Endothelial cell of umbilical vein (primary cell): ENCODE measurements at regions not wholly inside any gene's neighbourhood (a gene's known extent, or its start where the extent isn't known, plus 50 kb on each side); places are given as distances from the start of the nearest gene placed in this dataset.

ENCODE experiments used
- BruUV-seq: library from RNA; stranded (reverse); fragments of 400-500 nt; replicated peaks from 2 replicates; lab custom pipeline; 2021; lab: Mats Ljungman, UMichigan
- CTCF ChIA-PET: fragments of 300-600, 350-600 bp; sonication (Branson Sonifier 250); formaldehyde crosslinking; loops from one replicate; lab custom pipeline; 2021; ENCODE audit warnings: antibody characterized with exemption, inconsistent platforms; lab: Charles Lee
- POLR2A ChIA-PET: fragments of 300-600, 350-600 bp; sonication (Branson Sonifier 250); formaldehyde crosslinking; loops from one replicate; lab custom pipeline; 2021; ENCODE audit warnings: antibody characterized with exemption, inconsistent platforms; lab: Charles Lee
- DNase-seq: peaks from one replicate; pipeline ENCODE4 v3.0.0-alpha.2; 2011; ENCODE audit warnings: low read depth, low spot score
- FAIRE-seq: peaks from 2 replicates; lab custom pipeline; 2011; peaks lifted over from hg19 to GRCh38; lab: Jason Lieb, UNC
- H2AFZ ChIP-seq: 2 replicates; pipeline ENCODE4 v1.6.0; 2012; ENCODE audit warnings: low read depth, low read length, control low read depth, inconsistent platforms
- H3K27ac ChIP-seq: 2 replicates; pipeline ENCODE4 v1.5.1; 2011; ENCODE audit warnings: low read depth, mild to moderate bottlenecking, control low read depth, low read length, moderate library complexity; ENCODE audit not compliant: insufficient read depth
- H3K27me3 ChIP-seq, 2 experiments: 2 replicates each; pipeline versions ENCODE4 v1.6.0 to v1.6.1; 2011; ENCODE audit warnings: low read length in 2 of 2, mixed read lengths in 1 of 2; ENCODE audit not compliant: control insufficient read depth in 2 of 2, insufficient read depth in 2 of 2
- H3K36me3 ChIP-seq, 2 experiments: 2 replicates in 1 of 2; 3 replicates in 1 of 2; pipeline ENCODE4 v1.5.1; 2011; ENCODE audit warnings: low read length in 2 of 2, mild to moderate bottlenecking in 1 of 2, moderate library complexity in 1 of 2; ENCODE audit not compliant: control insufficient read depth in 2 of 2, insufficient read depth in 2 of 2; ENCODE audit errors: extremely low read depth in 1 of 2
- H3K4me1 ChIP-seq: 3 replicates; pipeline ENCODE4 v1.5.1; 2011; ENCODE audit warnings: mild to moderate bottlenecking, low read length; ENCODE audit not compliant: control insufficient read depth, insufficient read depth; ENCODE audit errors: extremely low read depth
- H3K4me2 ChIP-seq: 2 replicates; pipeline ENCODE4 v1.6.1; 2011; ENCODE audit warnings: low read length, control low read depth, mixed read lengths; ENCODE audit not compliant: insufficient read depth
- H3K4me3 ChIP-seq, 3 experiments: fragments of 200-600 bp in 1 of 3; sonication (generic), shearing (Covaris generic) in 1 of 3; replicated peaks in 1 of 3; 2 replicates each; pipeline ENCODE4 v1.5.1; 2011 to 2016; ENCODE audit warnings: control low read depth in 3 of 3, low read length in 3 of 3, mild to moderate bottlenecking in 2 of 3, inconsistent platforms in 1 of 3, low read depth in 1 of 3, moderate library complexity in 1 of 3; ENCODE audit not compliant: insufficient read depth in 1 of 3
- H3K79me2 ChIP-seq: 2 replicates; pipeline ENCODE4 v1.6.0; 2012; ENCODE audit warnings: low read length, inconsistent platforms; ENCODE audit not compliant: control insufficient read depth, insufficient read depth
- H3K9ac ChIP-seq: replicated peaks from 2 replicates; pipeline ENCODE3; 2011; ENCODE audit warnings: low read length, control low read depth; ENCODE audit not compliant: insufficient read depth; ENCODE audit errors: extremely low read depth
- H3K9me1 ChIP-seq: replicated peaks from 3 replicates; pipeline ENCODE4 v1.6.0; 2011; ENCODE audit warnings: mild to moderate bottlenecking, low read length; ENCODE audit not compliant: control insufficient read depth, insufficient read depth; ENCODE audit errors: extremely low read depth
- H3K9me3 ChIP-seq: replicated peaks from 2 replicates; pipeline ENCODE4 v1.5.1; 2012; ENCODE audit warnings: low read length, inconsistent platforms; ENCODE audit not compliant: control insufficient read depth, insufficient read depth
- H4K20me1 ChIP-seq: replicated peaks from 2 replicates; pipeline ENCODE3; 2011; ENCODE audit warnings: mild to moderate bottlenecking, low read length; ENCODE audit not compliant: control insufficient read depth, insufficient read depth; ENCODE audit errors: extremely low read depth
- FOS ChIP-seq: IDR thresholded peaks from 2 replicates; pipeline ENCODE4 v1.6.1; 2011; ENCODE audit warnings: mild to moderate bottlenecking, low read length, moderate library complexity, borderline replicate concordance; ENCODE audit not compliant: insufficient read depth
- GATA2 ChIP-seq: IDR thresholded peaks from 2 replicates; pipeline ENCODE4 v1.7.0; 2011; ENCODE audit warnings: low read depth, mild to moderate bottlenecking, moderate library complexity, mixed read lengths, low read length; ENCODE audit not compliant: insufficient read length, insufficient read depth
- MYC ChIP-seq: IDR thresholded peaks from one replicate; pipeline ENCODE4 v1.6.1; 2011; ENCODE audit warnings: mild to moderate bottlenecking, low read depth, low read length
- POLR2A ChIP-seq: IDR thresholded peaks from 2 replicates; pipeline ENCODE4 v1.6.1; 2012; ENCODE audit warnings: low read depth, mild to moderate bottlenecking, control low read depth, low read length
- dilution Hi-C: fragments of 300-500 bp; cut with MboI; formaldehyde crosslinking; loops from one replicate; pipeline ENCODE4 v1.15.0; 2019; ENCODE audit warnings: low sequenced_read_pairs; ENCODE audit not compliant: extremely low pct_ligation_motif_present
- intact Hi-C: fragments of 100-400 bp; cut with micrococcal nuclease; formaldehyde crosslinking; loops from one replicate; pipeline ENCODE4 v1.10.0; 2022
- TF ChIP-seq, protein P1 (sequence below), 2 donors: IDR thresholded peaks; 1 replicate in 1 of 2; 2 replicates in 1 of 2; pipeline ENCODE4 v1.5.1; 2011; ENCODE audit warnings: low read length in 2 of 2, mild to moderate bottlenecking in 2 of 2, moderate library complexity in 2 of 2, control low read depth in 1 of 2, inconsistent platforms in 1 of 2, low read depth in 1 of 2; ENCODE audit not compliant: insufficient read depth in 1 of 2; ENCODE audit errors: extremely low read depth in 1 of 2
- TF ChIP-seq, protein P2 (sequence below): IDR thresholded peaks from 2 replicates; pipeline ENCODE4 v1.6.1; 2011; ENCODE audit not compliant: insufficient read depth, insufficient read length

DNA sequence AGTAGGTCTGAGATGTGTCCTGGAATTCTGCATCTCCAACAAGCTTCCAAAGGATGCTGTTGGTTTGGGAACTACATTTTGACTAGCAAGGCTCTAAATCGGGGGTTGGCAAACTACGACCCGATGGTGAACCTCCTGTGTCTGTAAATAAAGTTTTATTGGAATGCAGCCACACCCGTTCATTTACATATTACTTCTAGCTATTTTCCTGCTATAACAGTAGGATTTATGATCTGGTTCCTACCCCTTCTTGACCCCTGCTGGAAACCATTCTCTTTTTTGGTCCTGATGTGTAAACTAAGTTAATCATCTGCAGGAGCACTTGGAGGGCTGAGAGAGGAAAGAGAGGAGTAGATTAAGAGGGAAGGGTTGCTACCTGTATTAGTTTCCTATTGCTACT lies 454.5 kb downstream of the RASEF start:
- ChIA-PET POLR2A (no interaction called here), CTCF (no interaction called here)
- Histone ChIP-seq H3K27ac (no peak overlapping the region), H3K36me3 (no peaks in the 10 kb centered on the region), H3K27me3 (no peaks in the 10 kb centered on the region), H4K20me1 (no peaks in the 10 kb centered on the region), H3K4me1 (no peaks in the 10 kb centered on the region), H3K9ac (no peak overlapping the region), H3K79me2 (no peaks in the 10 kb centered on the region), H3K4me3 (no peak overlapping the region), H3K9me1 (no peaks in the 10 kb centered on the region), H3K4me2 (no peak overlapping the region), H2AFZ (no peak overlapping the region), H3K9me3 (no peaks in the 10 kb centered on the region)
- FAIRE-seq (no peak), DNase-seq (no peak)
- intact Hi-C loops = loop anchor here (5.0 to 10.0 kb wide), 4 partner anchors 354 to 1296 kb away; partner anchors contain the start of gene TLE1
- TF ChIP-seq MYC (no peak), FOS (no peak), POLR2A (no peak)
- TF ChIP-seq, protein P1, sequence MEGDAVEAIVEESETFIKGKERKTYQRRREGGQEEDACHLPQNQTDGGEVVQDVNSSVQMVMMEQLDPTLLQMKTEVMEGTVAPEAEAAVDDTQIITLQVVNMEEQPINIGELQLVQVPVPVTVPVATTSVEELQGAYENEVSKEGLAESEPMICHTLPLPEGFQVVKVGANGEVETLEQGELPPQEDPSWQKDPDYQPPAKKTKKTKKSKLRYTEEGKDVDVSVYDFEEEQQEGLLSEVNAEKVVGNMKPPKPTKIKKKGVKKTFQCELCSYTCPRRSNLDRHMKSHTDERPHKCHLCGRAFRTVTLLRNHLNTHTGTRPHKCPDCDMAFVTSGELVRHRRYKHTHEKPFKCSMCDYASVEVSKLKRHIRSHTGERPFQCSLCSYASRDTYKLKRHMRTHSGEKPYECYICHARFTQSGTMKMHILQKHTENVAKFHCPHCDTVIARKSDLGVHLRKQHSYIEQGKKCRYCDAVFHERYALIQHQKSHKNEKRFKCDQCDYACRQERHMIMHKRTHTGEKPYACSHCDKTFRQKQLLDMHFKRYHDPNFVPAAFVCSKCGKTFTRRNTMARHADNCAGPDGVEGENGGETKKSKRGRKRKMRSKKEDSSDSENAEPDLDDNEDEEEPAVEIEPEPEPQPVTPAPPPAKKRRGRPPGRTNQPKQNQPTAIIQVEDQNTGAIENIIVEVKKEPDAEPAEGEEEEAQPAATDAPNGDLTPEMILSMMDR (IDR thresholded peaks at IDR 0.05; ENCODE audit: extremely low read depth in 1 of 2, insufficient read depth in 1 of 2, low read depth in 1 of 2, low read length in 2 of 2) = no peak
- TF ChIP-seq, protein P2, sequence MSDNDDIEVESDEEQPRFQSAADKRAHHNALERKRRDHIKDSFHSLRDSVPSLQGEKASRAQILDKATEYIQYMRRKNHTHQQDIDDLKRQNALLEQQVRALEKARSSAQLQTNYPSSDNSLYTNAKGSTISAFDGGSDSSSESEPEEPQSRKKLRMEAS = no peak
- no TSS peak for BruUV-seq
- dilution Hi-C loops = no loop called here

DNA sequence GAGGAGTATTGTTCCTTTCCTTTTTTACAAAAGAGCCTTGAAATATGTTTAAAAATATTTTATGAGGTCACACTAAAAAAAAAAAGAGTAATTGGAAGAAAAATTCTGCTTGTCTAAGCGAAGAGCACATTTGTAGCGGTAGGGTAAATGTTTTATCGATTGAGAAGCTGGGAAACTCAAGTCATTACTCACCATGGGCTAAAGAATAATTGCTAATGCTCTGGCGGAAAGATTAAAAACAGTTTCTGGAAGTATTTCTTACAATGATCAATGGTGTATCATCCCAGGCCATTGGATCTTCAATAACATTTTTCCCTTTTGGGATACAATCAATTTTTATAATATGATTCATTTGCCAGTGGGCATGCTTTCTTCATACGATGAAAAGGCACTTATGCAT lies 450.0 kb downstream of the RASEF start:
- ChIA-PET POLR2A (no interaction called here), CTCF (interaction anchor here (0.7 to 1.2 kb wide), 2 partner anchors 14 to 960 kb away, joined by 3 read pairs; no protein-coding TSS in a partner anchor)
- Histone ChIP-seq H3K27me3 (no peaks in the 10 kb centered on the region), H3K9ac (no peak overlapping the region), H3K9me1 (no peaks in the 10 kb centered on the region), H3K9me3 (no peaks in the 10 kb centered on the region), H4K20me1 (no peaks in the 10 kb centered on the region), H3K4me3 (no peak overlapping the region), H3K4me1 (no peaks in the 10 kb centered on the region), H2AFZ (no peak overlapping the region), H3K36me3 (no peaks in the 10 kb centered on the region), H3K27ac (no peak overlapping the region), H3K4me2 (no peak overlapping the region), H3K79me2 (no peaks in the 10 kb centered on the region)
- DNase-seq (no peak), FAIRE-seq (no peak)
- TF ChIP-seq, protein P2 = no peak
- TF ChIP-seq GATA2 (no peak), POLR2A (no peak)
- BruUV-seq = no TSS peak
- intact Hi-C loops = no loop called here
- dilution Hi-C loops = no loop called here
